IMR-90 (cell line): ENCODE measurements at regions not wholly inside any gene's neighbourhood (a gene's known extent, or its start where the extent isn't known, plus 50 kb on each side); places are given as distances from the start of the nearest gene placed in this dataset.

Experiments
- CEBPB ChIP-seq: IDR thresholded peaks from 2 replicates; pipeline ENCODE4 v1.6.1; 2012; ENCODE audit warnings: low read depth, low read length, improper control_type of control experiment
- CTCF ChIP-seq: conservative IDR thresholded peaks from 2 replicates; pipeline ENCODE4 v1.5.1; 2012; ENCODE audit warnings: mild to moderate bottlenecking, low read depth, low read length, improper control_type of control experiment
- ELK1 ChIP-seq: fragments of 150-350 bp; IDR thresholded peaks from 2 replicates; pipeline ENCODE4 v1.6.1; 2016; ENCODE audit warnings: low read depth, mild to moderate bottlenecking, low read length, moderate library complexity, borderline replicate concordance
- FOS ChIP-seq: fragments of 150-350 bp; IDR thresholded peaks from 2 replicates; pipeline ENCODE4 v1.6.1; 2016; ENCODE audit warnings: low read depth, low read length
- MAZ ChIP-seq: IDR thresholded peaks from 2 replicates; pipeline ENCODE4 v1.6.1; 2012; ENCODE audit warnings: low read depth, mild to moderate bottlenecking, low read length, improper control_type of control experiment, moderate library complexity, borderline replicate concordance
- MXI1 ChIP-seq: IDR thresholded peaks from 2 replicates; pipeline ENCODE4 v1.6.1; 2012; ENCODE audit warnings: low read depth, mild to moderate bottlenecking, low read length, moderate library complexity, borderline replicate concordance
- POLR2A ChIP-seq: IDR thresholded peaks from 2 replicates; pipeline ENCODE4 v1.6.1; 2012; ENCODE audit warnings: mild to moderate bottlenecking, low read depth, low read length
- RAD21 ChIP-seq: IDR thresholded peaks from 2 replicates; pipeline ENCODE4 v1.6.1; 2012; ENCODE audit warnings: low read length, improper control_type of control experiment
- RCOR1 ChIP-seq: IDR thresholded peaks from 2 replicates; pipeline ENCODE4 v1.6.1; 2012; ENCODE audit warnings: mild to moderate bottlenecking, low read length, improper control_type of control experiment; ENCODE audit not compliant: insufficient replicate concordance
- USF2 ChIP-seq: fragments of 150-350 bp; IDR thresholded peaks from 2 replicates; pipeline ENCODE4 v1.6.1; 2017; ENCODE audit warnings: mild to moderate bottlenecking, antibody characterized with exemption, low read length, low read depth

- TF ChIP-seq RAD21, result no peak
- no peak for TF ChIP-seq POLR2A
- no peak for TF ChIP-seq CTCF
- TF ChIP-seq CEBPB, result peak; percentile 63
- TF ChIP-seq FOS, result no peak
- no peak for TF ChIP-seq USF2
- TF ChIP-seq RCOR1, result no peak
- no peak for TF ChIP-seq ELK1
- TF ChIP-seq MAZ, result no peak
- TF ChIP-seq MXI1, result no peak
Measured at GRCh38 chr15:39273717-39274411, 307.0 kb upstream of the THBS1 start.
